GM21786 (cell line): ENCODE measurements at regions not wholly inside any gene's neighbourhood (a gene's known extent, or its start where the extent isn't known, plus 50 kb on each side); places are given as distances from the start of the nearest gene placed in this dataset.

ENCODE experiments used
- ATAC-seq: cut with Tn5 transposase; IDR thresholded peaks from one replicate; pipeline ENCODE4 v1.9.1; 2021; ENCODE audit not compliant: unreplicated experiment

- ATAC-seq = no peak
Observed at GRCh38 chr2:105625632-105626031, 119.1 kb upstream of the NCK2 start.

GRCh38 chr2:105621038-105621437 lies 123.7 kb upstream of the NCK2 start:
- no peak for ATAC-seq

GRCh38 chr2:105618351-105618659 lies 126.4 kb upstream of the NCK2 start:
- no peak for ATAC-seq

- ATAC-seq = no peak
Observed at GRCh38 chr2:105617631-105618350, 126.9 kb upstream of the NCK2 start.

- ATAC-seq = no peak
Observed at GRCh38 chr2:105615305-105615704, 129.4 kb upstream of the NCK2 start.

GRCh38 chr2:105611811-105612424 lies 132.8 kb upstream of the NCK2 start:
- no peak for ATAC-seq

GRCh38 chr2:105611333-105611637 lies 133.4 kb upstream of the NCK2 start:
- ATAC-seq = no peak

GRCh38 chr2:105610576-105611332 lies 134.0 kb upstream of the NCK2 start:
- ATAC-seq = no peak

GRCh38 chr2:105609746-105610402 lies 134.8 kb upstream of the NCK2 start:
- no peak for ATAC-seq

GRCh38 chr2:105607920-105608504 lies 136.7 kb upstream of the NCK2 start:
- ATAC-seq = no peak

- no peak for ATAC-seq
Observed at GRCh38 chr2:105606081-105606480, 138.6 kb upstream of the NCK2 start.

- no peak for ATAC-seq
Observed at GRCh38 chr2:105604938-105605337, 139.8 kb upstream of the NCK2 start.

GRCh38 chr2:105600949-105601794 lies 143.5 kb upstream of the NCK2 start:
- no peak for ATAC-seq

GRCh38 chr2:105600602-105600948 lies 144.1 kb upstream of the NCK2 start:
- no peak for ATAC-seq

GRCh38 chr2:105600037-105600442 lies 144.7 kb upstream of the NCK2 start:
- ATAC-seq = no peak

GRCh38 chr2:105598829-105599698 lies 145.6 kb upstream of the NCK2 start:
- ATAC-seq = no peak

- ATAC-seq = no peak
Observed at GRCh38 chr2:105597806-105598803, 146.6 kb upstream of the NCK2 start.

GRCh38 chr2:105597011-105597805 lies 147.5 kb upstream of the NCK2 start:
- no peak for ATAC-seq
